ENCODE measurements at regions not wholly inside any gene's neighbourhood (a gene's known extent, or its start where the extent isn't known, plus 50 kb on each side); places are given as distances from the start of the nearest gene placed in this dataset.

DNA sequence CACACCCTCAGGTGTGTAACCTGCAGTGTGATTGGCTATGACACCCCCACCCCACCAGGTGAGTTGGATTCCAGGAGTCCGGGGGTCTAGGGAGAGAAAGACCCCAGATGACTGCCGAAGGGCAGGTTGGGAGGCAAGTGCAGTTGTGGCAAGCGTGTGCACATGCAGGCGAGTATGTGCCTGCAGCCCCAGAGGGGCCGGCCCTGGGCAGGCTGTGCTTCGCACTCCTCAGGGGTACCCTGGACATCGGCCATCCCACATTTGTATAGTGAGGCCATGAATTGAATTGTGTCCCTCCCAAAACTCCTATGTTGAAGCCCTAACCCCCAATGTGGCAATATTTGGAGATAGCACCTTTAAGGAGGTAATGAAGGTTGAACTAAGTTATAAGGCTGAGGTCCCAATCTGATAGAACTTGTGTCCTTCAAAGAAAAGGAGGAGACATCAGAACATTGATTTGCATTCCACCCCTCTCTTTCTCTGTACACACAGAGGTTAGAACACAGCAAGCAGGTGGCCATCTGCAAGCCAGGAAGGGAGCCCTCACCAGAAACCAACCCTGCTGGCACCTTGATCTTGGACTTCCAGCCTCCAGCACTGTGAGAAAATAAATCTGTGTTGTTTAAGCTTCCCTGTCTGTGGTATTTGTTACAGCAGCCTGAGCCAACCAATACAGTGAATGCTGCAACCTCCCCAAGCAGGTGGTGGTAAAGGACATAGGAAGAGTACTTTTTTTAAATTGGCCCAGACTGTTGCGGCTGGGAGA lies 241.8 kb downstream of the TFCP2L1 start:
- Histone ChIP-seq H4K20me1 (ENCODE audit: insufficient read depth, poor library complexity, severe bottlenecking) (no peaks in the 10 kb centered on the region), H3K27ac (no peak overlapping the region), H3K36me3 (replicated peaks; ENCODE audit: insufficient read depth, low read depth) (no peaks in the 10 kb centered on the region), H3K27me3 (peaks cover 43% of the 10 kb centered on the region), H3K79me2 (no peaks in the 10 kb centered on the region), H2AFZ (no peak overlapping the region), H3K9me3 (ENCODE audit: low read depth) (no peaks in the 10 kb centered on the region), H3K4me1 (ENCODE audit: insufficient read depth) (peaks cover 5% of the 10 kb centered on the region), H3K4me3 (no peak overlapping the region), H3K4me2 (no peak overlapping the region), H3K9me2 (replicated peaks; ENCODE audit: insufficient read depth) (no peaks in the 10 kb centered on the region)
- TF ChIP-seq EZH2 (IDR thresholded peaks at IDR 0.05; ENCODE audit: borderline replicate concordance) (no peak), EZH2phosphoT487 (IDR thresholded peaks at IDR 0.05; ENCODE audit: low read depth, severe bottlenecking, unreplicated experiment) (no peak)
- TF ChIP-seq, protein P1, sequence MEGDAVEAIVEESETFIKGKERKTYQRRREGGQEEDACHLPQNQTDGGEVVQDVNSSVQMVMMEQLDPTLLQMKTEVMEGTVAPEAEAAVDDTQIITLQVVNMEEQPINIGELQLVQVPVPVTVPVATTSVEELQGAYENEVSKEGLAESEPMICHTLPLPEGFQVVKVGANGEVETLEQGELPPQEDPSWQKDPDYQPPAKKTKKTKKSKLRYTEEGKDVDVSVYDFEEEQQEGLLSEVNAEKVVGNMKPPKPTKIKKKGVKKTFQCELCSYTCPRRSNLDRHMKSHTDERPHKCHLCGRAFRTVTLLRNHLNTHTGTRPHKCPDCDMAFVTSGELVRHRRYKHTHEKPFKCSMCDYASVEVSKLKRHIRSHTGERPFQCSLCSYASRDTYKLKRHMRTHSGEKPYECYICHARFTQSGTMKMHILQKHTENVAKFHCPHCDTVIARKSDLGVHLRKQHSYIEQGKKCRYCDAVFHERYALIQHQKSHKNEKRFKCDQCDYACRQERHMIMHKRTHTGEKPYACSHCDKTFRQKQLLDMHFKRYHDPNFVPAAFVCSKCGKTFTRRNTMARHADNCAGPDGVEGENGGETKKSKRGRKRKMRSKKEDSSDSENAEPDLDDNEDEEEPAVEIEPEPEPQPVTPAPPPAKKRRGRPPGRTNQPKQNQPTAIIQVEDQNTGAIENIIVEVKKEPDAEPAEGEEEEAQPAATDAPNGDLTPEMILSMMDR (IDR thresholded peaks at IDR 0.05; ENCODE audit: poor library complexity) = no peak
- DNase-seq (ENCODE audit: low spot score) = no peak
- 82% methylated on average over 7 of the region's 8 CpGs for WGBS (ENCODE audit: low lambda C conversion rate, missing lambda C conversion rate)

DNA sequence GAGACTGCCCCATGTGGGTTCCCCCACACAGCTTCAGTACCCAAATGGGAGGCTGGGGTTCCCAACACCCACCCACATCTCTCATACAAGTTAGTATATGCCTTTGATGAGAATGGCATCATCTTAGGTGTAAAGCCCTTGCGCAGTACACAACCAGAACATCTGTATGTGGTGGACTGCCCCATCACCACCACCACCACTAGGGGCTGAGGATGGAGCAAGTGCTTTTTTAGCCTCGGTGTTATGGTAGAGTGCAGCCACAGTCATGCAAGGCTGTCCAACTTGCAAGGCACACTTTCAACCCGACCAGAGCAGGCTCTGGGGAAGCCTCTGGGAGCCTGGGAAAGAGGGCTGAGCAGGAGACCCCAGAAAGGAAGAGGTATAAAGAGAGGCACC lies 241.2 kb downstream of the TFCP2L1 start:
- Histone ChIP-seq H3K4me2 (no peak overlapping the region), H4K20me1 (ENCODE audit: insufficient read depth, poor library complexity, severe bottlenecking) (no peaks in the 10 kb centered on the region), H3K4me1 (ENCODE audit: insufficient read depth) (peaks cover 1% of the 10 kb centered on the region), H2AFZ (no peak overlapping the region), H3K9me3 (ENCODE audit: low read depth) (no peaks in the 10 kb centered on the region), H3K79me2 (no peaks in the 10 kb centered on the region), H3K27me3 (peaks cover 37% of the 10 kb centered on the region), H3K27ac (no peak overlapping the region), H3K36me3 (replicated peaks; ENCODE audit: insufficient read depth, low read depth) (no peaks in the 10 kb centered on the region), H3K4me3 (no peak overlapping the region), H3K9me2 (replicated peaks; ENCODE audit: insufficient read depth) (no peaks in the 10 kb centered on the region)
- no peak for DNase-seq (ENCODE audit: low spot score)
- TF ChIP-seq, protein P1 (IDR thresholded peaks at IDR 0.05; ENCODE audit: poor library complexity) = no peak
- no peak for TF ChIP-seq EZH2 (IDR thresholded peaks at IDR 0.05; ENCODE audit: borderline replicate concordance)
- no peak for TF ChIP-seq EZH2phosphoT487 (IDR thresholded peaks at IDR 0.05; ENCODE audit: low read depth, severe bottlenecking, unreplicated experiment)
- 58% methylated on average over 3 of the region's 3 CpGs for WGBS (ENCODE audit: low lambda C conversion rate, missing lambda C conversion rate)

DNA sequence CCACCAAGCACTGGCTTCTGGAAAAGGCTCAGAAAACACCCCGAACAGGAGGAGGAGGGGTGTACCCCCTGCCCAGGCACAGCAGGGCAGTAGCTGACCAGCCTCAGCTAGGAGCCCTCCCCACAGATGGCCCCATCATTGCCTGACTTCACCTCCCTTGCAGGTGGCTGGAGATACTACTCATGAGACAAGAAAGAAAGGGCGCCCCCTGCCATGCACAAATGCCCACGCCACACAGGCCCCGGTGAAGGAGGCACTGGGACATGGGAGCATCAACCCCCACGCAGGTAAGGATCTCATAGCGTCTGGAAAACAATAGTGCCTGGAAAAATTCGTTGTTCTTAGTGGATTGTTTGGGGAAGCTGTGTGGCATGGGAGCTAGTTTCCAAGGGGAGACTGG lies 240.6 kb downstream of the TFCP2L1 start:
- Histone ChIP-seq H4K20me1 (ENCODE audit: insufficient read depth, poor library complexity, severe bottlenecking) (no peaks in the 10 kb centered on the region), H2AFZ (no peak overlapping the region), H3K4me1 (ENCODE audit: insufficient read depth) (no peaks in the 10 kb centered on the region), H3K79me2 (no peaks in the 10 kb centered on the region), H3K4me3 (no peak overlapping the region), H3K27ac (no peak overlapping the region), H3K36me3 (replicated peaks; ENCODE audit: insufficient read depth, low read depth) (no peaks in the 10 kb centered on the region), H3K4me2 (no peak overlapping the region), H3K9me3 (ENCODE audit: low read depth) (no peaks in the 10 kb centered on the region), H3K27me3 (peaks cover 31% of the 10 kb centered on the region), H3K9me2 (replicated peaks; ENCODE audit: insufficient read depth) (no peaks in the 10 kb centered on the region)
- TF ChIP-seq EZH2 (IDR thresholded peaks at IDR 0.05; ENCODE audit: borderline replicate concordance) (no peak), EZH2phosphoT487 (IDR thresholded peaks at IDR 0.05; ENCODE audit: low read depth, severe bottlenecking, unreplicated experiment) (no peak)
- TF ChIP-seq, protein P1 (IDR thresholded peaks at IDR 0.05; ENCODE audit: poor library complexity) = no peak
- 61% methylated on average over 7 of the region's 7 CpGs for WGBS (ENCODE audit: low lambda C conversion rate, missing lambda C conversion rate)
- no peak for DNase-seq (ENCODE audit: low spot score)
